GM12875 (cell line): ENCODE measurements at regions not wholly inside any gene's neighbourhood (a gene's known extent, or its start where the extent isn't known, plus 50 kb on each side); places are given as distances from the start of the nearest gene placed in this dataset.

Source experiments
- H3K4me3 ChIP-seq: one replicate; pipeline ENCODE4 v1.5.1; 2011; ENCODE audit warnings: low read depth, low read length, control low read depth
- CTCF ChIP-seq: IDR thresholded peaks from 2 replicates; pipeline ENCODE4 v1.5.1; 2011; ENCODE audit warnings: low read depth, mild to moderate bottlenecking, control low read depth, inconsistent platforms, low read length, moderate library complexity, borderline replicate concordance; ENCODE audit not compliant: insufficient read depth

GRCh38 chr2:120857931-120858330 lies 122.3 kb downstream of the GLI2 start:
- H3K4me3 ChIP-seq, result no peak overlapping the region
- TF ChIP-seq CTCF, result no peak

- TF ChIP-seq CTCF, result no peak
- no peak overlapping the region for H3K4me3 ChIP-seq
Observed at GRCh38 chr2:120858361-120859106, 122.9 kb downstream of the GLI2 start.

- H3K4me3 ChIP-seq, result no peak overlapping the region
- TF ChIP-seq CTCF, result no peak
Observed at GRCh38 chr2:120859128-120859527, 123.5 kb downstream of the GLI2 start.

- no peak overlapping the region for H3K4me3 ChIP-seq
- no peak for TF ChIP-seq CTCF
Observed at GRCh38 chr2:120859814-120860578, 124.3 kb downstream of the GLI2 start.

GRCh38 chr2:120860579-120860922 lies 124.9 kb downstream of the GLI2 start:
- TF ChIP-seq CTCF, result no peak

GRCh38 chr2:120861191-120861575 lies 125.5 kb downstream of the GLI2 start:
- no peak overlapping the region for H3K4me3 ChIP-seq
- no peak for TF ChIP-seq CTCF

More at GRCh38 chr2:120860579-120860922, 124.9 kb downstream of the GLI2 start:
- no peak overlapping the region for H3K4me3 ChIP-seq
